Vagina (tissue), 2 donors: ENCODE measurements at regions not wholly inside any gene's neighbourhood (a gene's known extent, or its start where the extent isn't known, plus 50 kb on each side); places are given as distances from the start of the nearest gene placed in this dataset.

Experiments
- DNase-seq, 2 donors: peaks; one replicate each; pipeline ENCODE4 v3.0.0-alpha.2; 2017; ENCODE audit errors: extremely low spot score in 2 of 2
- H3K27ac ChIP-seq: fragments of 200-600 bp; sonication (generic); one replicate; pipeline ENCODE4 v1.5.1; 2019
- H3K27me3 ChIP-seq: fragments of 200-600 bp; sonication (generic); one replicate; pipeline ENCODE4 v1.5.1; 2019
- H3K36me3 ChIP-seq, 2 donors: fragments of 200-600 bp; sonication (generic); one replicate each; pipeline ENCODE4 v1.5.1; 2017 to 2019
- H3K4me1 ChIP-seq: fragments of 200-600 bp; sonication (generic); one replicate; pipeline ENCODE4 v1.5.1; 2019
- H3K4me3 ChIP-seq, 2 donors: fragments of 200-600 bp; sonication (generic); 1 replicate in 1 of 2; 2 replicates in 1 of 2; pipeline ENCODE4 v1.5.1; 2016 to 2019
- H3K9me3 ChIP-seq: fragments of 200-600 bp; sonication (generic); one replicate; pipeline ENCODE4 v1.5.1; 2019
- POLR2A ChIP-seq, 2 donors: fragments of 450-650 bp; IDR thresholded peaks; one replicate each; pipeline ENCODE4 v1.6.1; 2017; ENCODE audit warnings: antibody characterized with exemption in 2 of 2, mild to moderate bottlenecking in 2 of 2, moderate library complexity in 2 of 2
- POLR2AphosphoS5 ChIP-seq, 2 donors: sonication (generic); formaldehyde crosslinking; IDR thresholded peaks; one replicate each; pipeline ENCODE4 v1.9.0; 2017; ENCODE audit warnings: antibody characterized with exemption in 2 of 2, mild to moderate bottlenecking in 2 of 2, low read depth in 1 of 2; ENCODE audit not compliant: insufficient read depth in 1 of 2
- intact Hi-C: fragments of 100-400 bp; cut with DNase I; formaldehyde crosslinking; loops from one replicate; pipeline ENCODE4 v1.15.1; 2023
- TF ChIP-seq, protein P1 (sequence below), 3 experiments: fragments of 450-650 bp in 2 of 3; fragments of 200-600 bp in 1 of 3; sonication (generic) in 1 of 3; IDR thresholded peaks; one replicate each; pipeline ENCODE4 v1.5.1; 2017 to 2019; ENCODE audit warnings: antibody characterized with exemption in 3 of 3, mild to moderate bottlenecking in 2 of 3, moderate library complexity in 2 of 3

DNA sequence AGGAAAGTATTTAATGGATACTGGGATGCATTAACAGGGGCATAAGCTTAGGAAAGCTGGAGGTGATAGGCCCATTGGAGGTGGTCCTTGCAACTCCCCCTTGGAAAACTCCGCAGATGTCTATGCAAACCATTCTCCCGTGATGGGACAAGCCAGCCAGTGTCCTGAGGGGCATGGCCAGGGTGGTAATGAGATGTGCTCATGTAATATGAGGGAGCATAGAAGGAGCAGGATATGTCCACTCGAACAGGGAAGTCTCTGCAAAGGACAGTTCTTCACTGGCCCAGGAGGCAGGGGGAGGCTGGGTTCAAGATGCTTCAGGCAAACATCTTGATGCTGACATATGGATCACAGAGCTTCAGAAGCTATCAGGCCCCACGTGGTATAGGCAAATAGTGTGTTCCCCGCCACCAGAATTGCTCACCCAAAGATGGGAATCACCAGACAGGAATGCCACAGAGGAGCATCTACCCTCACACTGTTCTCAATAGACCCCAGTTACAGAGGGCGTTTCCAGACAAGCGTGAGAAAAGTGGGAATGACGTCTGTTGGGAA lies 201.6 kb upstream of the CDH4 start:
- Histone ChIP-seq H3K4me1 (no peaks in the 10 kb centered on the region), H3K27ac (no peak overlapping the region), H3K4me3 (no peak overlapping the region), H3K9me3 (no peaks in the 10 kb centered on the region), H3K36me3 (no peaks in the 10 kb centered on the region), H3K27me3 (no peaks in the 10 kb centered on the region)
- TF ChIP-seq, protein P1, sequence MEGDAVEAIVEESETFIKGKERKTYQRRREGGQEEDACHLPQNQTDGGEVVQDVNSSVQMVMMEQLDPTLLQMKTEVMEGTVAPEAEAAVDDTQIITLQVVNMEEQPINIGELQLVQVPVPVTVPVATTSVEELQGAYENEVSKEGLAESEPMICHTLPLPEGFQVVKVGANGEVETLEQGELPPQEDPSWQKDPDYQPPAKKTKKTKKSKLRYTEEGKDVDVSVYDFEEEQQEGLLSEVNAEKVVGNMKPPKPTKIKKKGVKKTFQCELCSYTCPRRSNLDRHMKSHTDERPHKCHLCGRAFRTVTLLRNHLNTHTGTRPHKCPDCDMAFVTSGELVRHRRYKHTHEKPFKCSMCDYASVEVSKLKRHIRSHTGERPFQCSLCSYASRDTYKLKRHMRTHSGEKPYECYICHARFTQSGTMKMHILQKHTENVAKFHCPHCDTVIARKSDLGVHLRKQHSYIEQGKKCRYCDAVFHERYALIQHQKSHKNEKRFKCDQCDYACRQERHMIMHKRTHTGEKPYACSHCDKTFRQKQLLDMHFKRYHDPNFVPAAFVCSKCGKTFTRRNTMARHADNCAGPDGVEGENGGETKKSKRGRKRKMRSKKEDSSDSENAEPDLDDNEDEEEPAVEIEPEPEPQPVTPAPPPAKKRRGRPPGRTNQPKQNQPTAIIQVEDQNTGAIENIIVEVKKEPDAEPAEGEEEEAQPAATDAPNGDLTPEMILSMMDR (IDR thresholded peaks at IDR 0.05) = no peak
- TF ChIP-seq POLR2A (IDR thresholded peaks at IDR 0.05) (no peak), POLR2AphosphoS5 (IDR thresholded peaks at IDR 0.05; ENCODE audit: insufficient read depth in 1 of 2, low read depth in 1 of 2) (no peak)
- intact Hi-C loops = no loop called here
- no peak for DNase-seq

DNA sequence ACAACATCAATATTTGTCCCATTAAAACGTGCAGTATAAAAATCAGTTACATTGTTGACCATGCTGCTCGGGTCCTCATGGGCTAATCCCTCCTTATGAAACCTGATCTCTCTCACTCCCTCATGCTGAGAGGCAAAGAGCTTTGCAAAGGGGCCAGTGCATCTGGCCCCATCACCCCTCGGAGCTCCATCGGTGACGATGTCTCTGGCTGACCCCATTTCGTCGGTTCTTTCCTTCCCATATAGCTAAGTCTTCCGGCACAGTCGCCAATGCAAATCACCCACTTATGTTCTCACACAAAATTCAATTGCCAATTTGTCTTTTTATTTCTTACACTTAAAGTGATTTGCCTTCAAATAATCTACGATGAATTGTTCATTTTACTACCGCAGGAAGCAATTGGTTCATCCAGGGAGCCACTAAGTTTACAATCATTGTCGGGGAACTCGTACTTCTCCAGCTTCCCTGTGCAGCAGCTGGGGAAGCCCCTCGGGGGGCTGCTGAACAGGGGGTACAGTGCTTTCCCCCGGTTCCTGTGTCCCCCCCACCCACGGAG lies 199.8 kb upstream of the CDH4 start:
- H3K9me3 ChIP-seq = no peaks in the 10 kb centered on the region
- no peak for DNase-seq
- no peaks in the 10 kb centered on the region for H3K4me1 ChIP-seq
- TF ChIP-seq POLR2AphosphoS5 (IDR thresholded peaks at IDR 0.05; ENCODE audit: insufficient read depth in 1 of 2, low read depth in 1 of 2) (no peak), POLR2A (IDR thresholded peaks at IDR 0.05) (no peak)
- TF ChIP-seq, protein P1 (IDR thresholded peaks at IDR 0.05) = no peak
- H3K27me3 ChIP-seq = no peaks in the 10 kb centered on the region
- no peak overlapping the region for H3K4me3 ChIP-seq
- H3K27ac ChIP-seq = no peak overlapping the region
- intact Hi-C loops = no loop called here
- H3K36me3 ChIP-seq = no peaks in the 10 kb centered on the region

DNA sequence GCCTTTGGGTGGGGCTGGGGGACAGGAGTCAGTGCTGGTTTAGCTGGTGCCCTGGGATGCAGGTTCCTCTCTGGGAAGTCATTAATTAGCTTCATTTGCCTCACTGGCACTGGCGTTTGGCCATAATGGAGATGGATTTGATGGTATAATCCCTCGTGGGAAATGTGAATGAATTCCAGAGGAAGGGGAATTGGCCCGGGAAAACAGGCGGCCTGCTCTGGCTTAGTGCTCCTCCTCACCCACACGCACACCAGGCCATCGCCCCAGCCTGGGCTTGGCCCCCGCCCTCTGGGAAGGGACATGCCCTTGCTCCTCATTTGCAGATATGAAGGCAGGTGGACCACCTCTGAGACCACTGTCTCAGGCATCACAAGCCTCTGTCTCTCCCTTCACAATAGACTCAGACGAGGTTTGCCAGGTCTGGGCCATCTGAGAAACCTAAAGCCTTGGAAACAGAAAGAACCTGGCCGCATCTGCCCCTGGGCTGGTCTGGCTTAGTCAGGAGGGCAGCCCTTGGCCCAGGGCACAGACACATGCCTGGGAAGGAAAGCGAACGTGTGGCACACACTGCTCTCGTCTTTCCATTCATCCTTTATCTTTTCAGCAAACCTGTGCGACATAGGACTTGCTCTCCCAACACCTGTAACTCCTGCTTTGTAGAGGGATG lies 199.2 kb upstream of the CDH4 start:
- H3K9me3 ChIP-seq = no peaks in the 10 kb centered on the region
- no peak overlapping the region for H3K4me3 ChIP-seq
- H3K4me1 ChIP-seq = no peaks in the 10 kb centered on the region
- TF ChIP-seq POLR2AphosphoS5 (IDR thresholded peaks at IDR 0.05; ENCODE audit: insufficient read depth in 1 of 2, low read depth in 1 of 2) (no peak), POLR2A (IDR thresholded peaks at IDR 0.05) (no peak)
- TF ChIP-seq, protein P1 (IDR thresholded peaks at IDR 0.05) = no peak
- H3K36me3 ChIP-seq = no peaks in the 10 kb centered on the region
- no peak for DNase-seq
- no peaks in the 10 kb centered on the region for H3K27me3 ChIP-seq
- intact Hi-C loops = no loop called here
- no peak overlapping the region for H3K27ac ChIP-seq

DNA sequence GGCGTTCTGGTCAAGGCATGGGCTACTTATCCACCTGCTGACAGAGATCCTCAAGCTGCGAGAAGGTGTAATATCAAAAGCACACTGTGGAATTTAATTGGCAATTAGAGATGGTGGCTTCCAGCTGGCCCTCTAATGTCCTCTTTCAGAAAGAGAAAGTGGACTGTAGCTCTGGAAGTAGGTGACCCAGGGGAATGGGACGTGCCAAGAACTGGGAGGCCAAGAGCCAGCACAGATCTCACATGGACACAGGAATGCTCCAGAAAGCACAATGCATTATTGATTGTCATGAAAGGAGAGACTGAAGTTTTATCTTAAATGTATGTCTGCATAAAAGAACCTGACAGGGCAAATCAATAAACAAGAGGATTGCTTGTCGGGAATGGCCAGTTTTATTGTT lies 198.6 kb upstream of the CDH4 start:
- TF ChIP-seq, protein P1 (IDR thresholded peaks at IDR 0.05) = no peak
- TF ChIP-seq POLR2A (IDR thresholded peaks at IDR 0.05) (no peak), POLR2AphosphoS5 (IDR thresholded peaks at IDR 0.05; ENCODE audit: insufficient read depth in 1 of 2, low read depth in 1 of 2) (no peak)
- Histone ChIP-seq H3K4me1 (no peaks in the 10 kb centered on the region), H3K27ac (no peak overlapping the region), H3K27me3 (no peaks in the 10 kb centered on the region), H3K4me3 (no peak overlapping the region), H3K9me3 (no peaks in the 10 kb centered on the region), H3K36me3 (no peaks in the 10 kb centered on the region)
- intact Hi-C loops = no loop called here
- no peak for DNase-seq

DNA sequence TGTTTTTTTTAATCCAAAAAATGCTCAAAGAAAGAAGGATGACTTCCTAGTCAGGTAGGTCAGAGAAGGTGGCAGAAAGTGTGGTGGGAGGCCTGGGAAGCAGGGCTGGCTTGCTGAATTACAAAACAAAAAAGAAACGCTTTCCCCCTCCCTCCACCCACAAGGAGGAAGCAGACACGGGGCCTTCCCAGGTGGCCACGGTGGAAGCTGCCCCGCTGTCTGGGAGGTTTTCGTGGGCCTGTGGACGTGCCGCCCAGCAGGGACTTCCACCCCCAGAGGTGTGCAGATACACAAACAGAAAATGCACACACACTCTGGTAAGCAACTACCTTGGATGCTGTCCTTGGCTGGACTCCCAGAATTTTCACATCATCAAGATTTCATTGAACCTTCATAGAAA lies 198.2 kb upstream of the CDH4 start:
- intact Hi-C loops = no loop called here
- H3K4me1 ChIP-seq = no peaks in the 10 kb centered on the region
- H3K36me3 ChIP-seq = no peaks in the 10 kb centered on the region
- no peaks in the 10 kb centered on the region for H3K9me3 ChIP-seq
- no peak overlapping the region for H3K27ac ChIP-seq
- no peak overlapping the region for H3K4me3 ChIP-seq
- no peak for DNase-seq
- H3K27me3 ChIP-seq = no peaks in the 10 kb centered on the region
- TF ChIP-seq POLR2A (IDR thresholded peaks at IDR 0.05) (no peak), POLR2AphosphoS5 (IDR thresholded peaks at IDR 0.05; ENCODE audit: insufficient read depth in 1 of 2, low read depth in 1 of 2) (no peak)
- TF ChIP-seq, protein P1 (IDR thresholded peaks at IDR 0.05) = no peak
